GM12878 (cell line): ENCODE measurements at regions not wholly inside any gene's neighbourhood (a gene's known extent, or its start where the extent isn't known, plus 50 kb on each side); places are given as distances from the start of the nearest gene placed in this dataset.

ENCODE experiments used
- ATAC-seq: fragments of 200-7000 bp; cut with Tn5 transposase; 3 replicates; pipeline ENCODE4 v1.9.1; 2020; ENCODE audit warnings: mild to moderate bottlenecking, moderate library complexity
- BruUV-seq: library from RNA; stranded (reverse); fragments of 400-500 nt; replicated peaks from 2 replicates; lab custom pipeline; 2021; lab: Mats Ljungman, UMichigan
- CTCF ChIA-PET: fragments of 300-600 bp; sonication (Branson Sonifier 250); formaldehyde crosslinking; extraction: SDS; loops from one replicate; lab custom pipeline; 2021; ENCODE audit warnings: inconsistent platforms; lab: Yijun Ruan, JAX
- POLR2A ChIA-PET: fragments of 350-600 bp; formaldehyde crosslinking; extraction: SDS; loops from one replicate; lab custom pipeline; 2021; ENCODE audit warnings: inconsistent platforms; lab: Charles Lee
- RAD21 ChIA-PET: fragments of 300-600 bp; sonication (Branson Sonifier 250); formaldehyde crosslinking; loops from one replicate; lab custom pipeline; 2023; ENCODE audit warnings: antibody characterized with exemption; ENCODE audit not compliant: unreplicated experiment; lab: Charles Lee
- SMC1A ChIA-PET: fragments of 300-600 bp; sonication (Branson Sonifier 250); formaldehyde crosslinking; loops from one replicate; lab custom pipeline; 2023; ENCODE audit not compliant: unreplicated experiment, uncharacterized antibody; lab: Charles Lee
- DNase-seq: peaks from one replicate; pipeline ENCODE4 v3.0.0-alpha.2; 2011; ENCODE audit warnings: low read depth, low spot score
- FAIRE-seq: peaks from 3 replicates; lab custom pipeline; 2011; peaks lifted over from hg19 to GRCh38; lab: Jason Lieb, UNC
- H2AFZ ChIP-seq: 2 replicates; pipeline ENCODE4 v1.6.0; 2011; ENCODE audit warnings: low read depth, low read length, control low read depth; ENCODE audit not compliant: control insufficient read depth
- H3K27ac ChIP-seq: 2 replicates; pipeline ENCODE4 v1.5.1; 2011; ENCODE audit warnings: control low read depth; ENCODE audit not compliant: control insufficient read depth, insufficient read depth
- H3K27me3 ChIP-seq, 2 experiments: replicated peaks in 1 of 2; 2 replicates each; pipeline versions ENCODE4 v1.6.0 to v1.6.1; 2011; ENCODE audit warnings: low read length in 1 of 2; ENCODE audit not compliant: control insufficient read depth in 2 of 2, insufficient read depth in 2 of 2
- H3K36me3 ChIP-seq, 2 experiments: 2 replicates each; pipeline ENCODE4 v1.5.1; 2011; ENCODE audit warnings: low read length in 1 of 2; ENCODE audit not compliant: control insufficient read depth in 2 of 2, insufficient read depth in 2 of 2
- H3K4me1 ChIP-seq: 2 replicates; pipeline ENCODE4 v1.6.1; 2011; ENCODE audit warnings: mild to moderate bottlenecking, low read length, moderate library complexity, mixed read lengths; ENCODE audit not compliant: control insufficient read depth, insufficient read depth
- H3K4me2 ChIP-seq: 2 replicates; pipeline ENCODE4 v1.6.0; 2011; ENCODE audit warnings: control low read depth; ENCODE audit not compliant: control insufficient read depth, insufficient read depth
- H3K4me3 ChIP-seq: fragments of 200-600 bp; sonication (generic); 2 replicates; pipeline ENCODE4 v1.5.1; 2016
- H3K79me2 ChIP-seq: 2 replicates; pipeline ENCODE4 v1.6.0; 2011; ENCODE audit warnings: low read length; ENCODE audit not compliant: control insufficient read depth, insufficient read depth
- H3K9ac ChIP-seq: 2 replicates; pipeline ENCODE4 v1.8.0; 2011; ENCODE audit warnings: low read length, control low read depth, mixed read lengths; ENCODE audit not compliant: control insufficient read depth, insufficient read depth
- H3K9me3 ChIP-seq: replicated peaks from 3 replicates; pipeline ENCODE4 v1.5.1; 2011; ENCODE audit warnings: mild to moderate bottlenecking, low read length; ENCODE audit not compliant: control insufficient read depth, insufficient read depth
- H4K20me1 ChIP-seq: 2 replicates; pipeline ENCODE4 v1.6.0; 2011; ENCODE audit not compliant: control insufficient read depth, insufficient read depth
- LARP7 ChIP-seq: fragments of 450-650 bp; IDR thresholded peaks from 2 replicates; pipeline ENCODE4 v1.6.1; 2017; ENCODE audit warnings: mild to moderate bottlenecking
- RCOR1 ChIP-seq: conservative IDR thresholded peaks from 2 replicates; pipeline ENCODE4 v1.6.1; 2012; ENCODE audit warnings: low read depth, low read length, improper control_type of control experiment
- SIN3A ChIP-seq: IDR thresholded peaks from 2 replicates; pipeline ENCODE4 v1.6.1; 2012; ENCODE audit warnings: low read depth, low read length, improper control_type of control experiment
- SIX5 ChIP-seq: IDR thresholded peaks from 2 replicates; pipeline ENCODE4 v1.6.1; 2011; ENCODE audit warnings: mild to moderate bottlenecking, low read depth, low read length, moderate library complexity; ENCODE audit not compliant: severe bottlenecking
- SMAD5 ChIP-seq: IDR thresholded peaks from 2 replicates; pipeline ENCODE4 v1.6.1; 2016; ENCODE audit warnings: antibody characterized with exemption, low read depth
- TBL1XR1 ChIP-seq: IDR thresholded peaks from 2 replicates; pipeline ENCODE4 v1.6.1; 2012; ENCODE audit warnings: low read depth, low read length, improper control_type of control experiment
- WGBS: methylation state at CpG from one replicate; pipeline ENCODE4 v1.1.6; 2016; ENCODE audit warnings: low lambda C conversion rate; ENCODE audit not compliant: insufficient replicate concordance, insufficient coverage; ENCODE audit errors: missing lambda C conversion rate; 5-methylcytosine and 5-hydroxymethylcytosine counted together
- in situ Hi-C: fragments of 300-500 bp; cut with MboI; formaldehyde crosslinking; loops from 9 replicates; pipeline ENCODE4 v1.14.3; 2018; ENCODE audit warnings: mixed read lengths
- intact Hi-C: fragments of 100-400 bp; cut with micrococcal nuclease; formaldehyde crosslinking; loops from one replicate; pipeline ENCODE4 v1.14.2; 2022; ENCODE audit not compliant: unreplicated experiment
- TF ChIP-seq, protein P1 (sequence below), 3 experiments: IDR thresholded peaks in 2 of 3; conservative IDR thresholded peaks in 1 of 3; 2 replicates each; pipeline ENCODE4 v1.5.1; 2011; ENCODE audit warnings: low read depth in 3 of 3, low read length in 3 of 3, mild to moderate bottlenecking in 3 of 3, control low read depth in 2 of 3, moderate library complexity in 2 of 3, inconsistent platforms in 1 of 3, mixed read lengths in 1 of 3; ENCODE audit not compliant: control insufficient read depth in 2 of 3, insufficient read depth in 1 of 3; ENCODE audit errors: extremely low read depth in 1 of 3
- TF ChIP-seq, protein P2 (sequence below): IDR thresholded peaks from 2 replicates; pipeline ENCODE4 v1.6.1; 2012; ENCODE audit warnings: low read depth, low read length, improper control_type of control experiment
- TF ChIP-seq, protein P3 (sequence below): fragments of 450-650 bp; IDR thresholded peaks from 2 replicates; pipeline ENCODE4 v1.6.1; 2017; ENCODE audit warnings: mild to moderate bottlenecking, moderate library complexity
- TF ChIP-seq, protein P4 (sequence below): fragments of 450-650 bp; formaldehyde crosslinking; IDR thresholded peaks from 2 replicates; pipeline ENCODE4 v1.4.0; 2020; ENCODE audit warnings: mild to moderate bottlenecking, moderate library complexity

DNA sequence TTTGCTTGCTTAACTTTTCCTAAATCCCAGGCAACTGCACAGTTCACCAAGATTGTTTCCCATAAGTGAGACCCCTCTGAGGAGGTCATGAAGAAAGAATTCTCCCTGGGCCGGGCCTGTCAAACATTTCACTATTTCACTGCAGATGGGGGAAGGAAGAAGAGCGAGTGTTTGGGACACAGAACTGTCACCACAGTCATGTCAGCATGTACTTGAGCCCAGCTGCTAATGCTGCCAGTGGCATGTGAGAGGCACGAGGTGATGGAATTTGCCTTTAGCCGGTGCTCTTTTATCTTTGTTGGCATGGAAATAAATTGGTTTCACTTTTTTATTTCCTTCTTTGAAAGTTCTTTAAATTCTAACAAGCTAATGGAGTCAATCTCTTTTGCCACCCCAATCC, 277.9 kb upstream of the GADL1 start:
- FAIRE-seq (no peak), ATAC-seq (no peak), DNase-seq (no peak)
- BruUV-seq, result no TSS peak
- ChIA-PET RAD21 (interaction anchor here (0.9 kb wide), 1 partner anchor 360 kb away, joined by 3 read pairs; the partner anchor contains the start of gene STT3B), POLR2A (no interaction called here), SMC1A (interaction anchor here (0.9 to 1.7 kb wide), 6 partner anchors 9 to 95 kb away, joined by 3 to 4 read pairs (median 3); no protein-coding TSS in a partner anchor), CTCF (interaction anchor here (1.3 to 1.6 kb wide), 2 partner anchors 12 to 15 kb away, joined by 4 to 5 read pairs; no protein-coding TSS in a partner anchor)
- WGBS, result 74% methylated on average over 4 of the region's 4 CpGs
- H3K9me3 ChIP-seq, result peaks cover 3% of the 10 kb centered on the region; the same call in 2 of the 3 replicates
- H3K4me1 ChIP-seq, result no peaks in the 10 kb centered on the region; the same call in 1 of the 2 replicates
- TF ChIP-seq, protein P1, sequence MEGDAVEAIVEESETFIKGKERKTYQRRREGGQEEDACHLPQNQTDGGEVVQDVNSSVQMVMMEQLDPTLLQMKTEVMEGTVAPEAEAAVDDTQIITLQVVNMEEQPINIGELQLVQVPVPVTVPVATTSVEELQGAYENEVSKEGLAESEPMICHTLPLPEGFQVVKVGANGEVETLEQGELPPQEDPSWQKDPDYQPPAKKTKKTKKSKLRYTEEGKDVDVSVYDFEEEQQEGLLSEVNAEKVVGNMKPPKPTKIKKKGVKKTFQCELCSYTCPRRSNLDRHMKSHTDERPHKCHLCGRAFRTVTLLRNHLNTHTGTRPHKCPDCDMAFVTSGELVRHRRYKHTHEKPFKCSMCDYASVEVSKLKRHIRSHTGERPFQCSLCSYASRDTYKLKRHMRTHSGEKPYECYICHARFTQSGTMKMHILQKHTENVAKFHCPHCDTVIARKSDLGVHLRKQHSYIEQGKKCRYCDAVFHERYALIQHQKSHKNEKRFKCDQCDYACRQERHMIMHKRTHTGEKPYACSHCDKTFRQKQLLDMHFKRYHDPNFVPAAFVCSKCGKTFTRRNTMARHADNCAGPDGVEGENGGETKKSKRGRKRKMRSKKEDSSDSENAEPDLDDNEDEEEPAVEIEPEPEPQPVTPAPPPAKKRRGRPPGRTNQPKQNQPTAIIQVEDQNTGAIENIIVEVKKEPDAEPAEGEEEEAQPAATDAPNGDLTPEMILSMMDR (IDR thresholded peaks at IDR 0.05 in 2 of 3, conservative IDR thresholded peaks at IDR 0.05 in 1 of 3; ENCODE audit: control insufficient read depth in 2 of 3, extremely low read depth in 1 of 3, insufficient read depth in 1 of 3, low read depth in 3 of 3, low read length in 3 of 3), result no peak
- TF ChIP-seq SIX5, result no peak
- TF ChIP-seq TBL1XR1, result no peak
- TF ChIP-seq SIN3A, result no peak
- no peak for TF ChIP-seq RCOR1
- TF ChIP-seq, protein P2, sequence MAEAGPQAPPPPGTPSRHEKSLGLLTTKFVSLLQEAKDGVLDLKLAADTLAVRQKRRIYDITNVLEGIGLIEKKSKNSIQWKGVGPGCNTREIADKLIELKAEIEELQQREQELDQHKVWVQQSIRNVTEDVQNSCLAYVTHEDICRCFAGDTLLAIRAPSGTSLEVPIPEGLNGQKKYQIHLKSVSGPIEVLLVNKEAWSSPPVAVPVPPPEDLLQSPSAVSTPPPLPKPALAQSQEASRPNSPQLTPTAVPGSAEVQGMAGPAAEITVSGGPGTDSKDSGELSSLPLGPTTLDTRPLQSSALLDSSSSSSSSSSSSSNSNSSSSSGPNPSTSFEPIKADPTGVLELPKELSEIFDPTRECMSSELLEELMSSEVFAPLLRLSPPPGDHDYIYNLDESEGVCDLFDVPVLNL, result no peak
- no peak for TF ChIP-seq LARP7
- no peak for TF ChIP-seq SMAD5
- TF ChIP-seq, protein P3, sequence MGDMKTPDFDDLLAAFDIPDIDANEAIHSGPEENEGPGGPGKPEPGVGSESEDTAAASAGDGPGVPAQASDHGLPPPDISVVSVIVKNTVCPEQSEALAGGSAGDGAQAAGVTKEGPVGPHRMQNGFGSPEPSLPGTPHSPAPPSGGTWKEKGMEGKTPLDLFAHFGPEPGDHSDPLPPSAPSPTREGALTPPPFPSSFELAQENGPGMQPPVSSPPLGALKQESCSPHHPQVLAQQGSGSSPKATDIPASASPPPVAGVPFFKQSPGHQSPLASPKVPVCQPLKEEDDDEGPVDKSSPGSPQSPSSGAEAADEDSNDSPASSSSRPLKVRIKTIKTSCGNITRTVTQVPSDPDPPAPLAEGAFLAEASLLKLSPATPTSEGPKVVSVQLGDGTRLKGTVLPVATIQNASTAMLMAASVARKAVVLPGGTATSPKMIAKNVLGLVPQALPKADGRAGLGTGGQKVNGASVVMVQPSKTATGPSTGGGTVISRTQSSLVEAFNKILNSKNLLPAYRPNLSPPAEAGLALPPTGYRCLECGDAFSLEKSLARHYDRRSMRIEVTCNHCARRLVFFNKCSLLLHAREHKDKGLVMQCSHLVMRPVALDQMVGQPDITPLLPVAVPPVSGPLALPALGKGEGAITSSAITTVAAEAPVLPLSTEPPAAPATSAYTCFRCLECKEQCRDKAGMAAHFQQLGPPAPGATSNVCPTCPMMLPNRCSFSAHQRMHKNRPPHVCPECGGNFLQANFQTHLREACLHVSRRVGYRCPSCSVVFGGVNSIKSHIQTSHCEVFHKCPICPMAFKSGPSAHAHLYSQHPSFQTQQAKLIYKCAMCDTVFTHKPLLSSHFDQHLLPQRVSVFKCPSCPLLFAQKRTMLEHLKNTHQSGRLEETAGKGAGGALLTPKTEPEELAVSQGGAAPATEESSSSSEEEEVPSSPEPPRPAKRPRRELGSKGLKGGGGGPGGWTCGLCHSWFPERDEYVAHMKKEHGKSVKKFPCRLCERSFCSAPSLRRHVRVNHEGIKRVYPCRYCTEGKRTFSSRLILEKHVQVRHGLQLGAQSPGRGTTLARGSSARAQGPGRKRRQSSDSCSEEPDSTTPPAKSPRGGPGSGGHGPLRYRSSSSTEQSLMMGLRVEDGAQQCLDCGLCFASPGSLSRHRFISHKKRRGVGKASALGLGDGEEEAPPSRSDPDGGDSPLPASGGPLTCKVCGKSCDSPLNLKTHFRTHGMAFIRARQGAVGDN, result no peak
- TF ChIP-seq, protein P4, sequence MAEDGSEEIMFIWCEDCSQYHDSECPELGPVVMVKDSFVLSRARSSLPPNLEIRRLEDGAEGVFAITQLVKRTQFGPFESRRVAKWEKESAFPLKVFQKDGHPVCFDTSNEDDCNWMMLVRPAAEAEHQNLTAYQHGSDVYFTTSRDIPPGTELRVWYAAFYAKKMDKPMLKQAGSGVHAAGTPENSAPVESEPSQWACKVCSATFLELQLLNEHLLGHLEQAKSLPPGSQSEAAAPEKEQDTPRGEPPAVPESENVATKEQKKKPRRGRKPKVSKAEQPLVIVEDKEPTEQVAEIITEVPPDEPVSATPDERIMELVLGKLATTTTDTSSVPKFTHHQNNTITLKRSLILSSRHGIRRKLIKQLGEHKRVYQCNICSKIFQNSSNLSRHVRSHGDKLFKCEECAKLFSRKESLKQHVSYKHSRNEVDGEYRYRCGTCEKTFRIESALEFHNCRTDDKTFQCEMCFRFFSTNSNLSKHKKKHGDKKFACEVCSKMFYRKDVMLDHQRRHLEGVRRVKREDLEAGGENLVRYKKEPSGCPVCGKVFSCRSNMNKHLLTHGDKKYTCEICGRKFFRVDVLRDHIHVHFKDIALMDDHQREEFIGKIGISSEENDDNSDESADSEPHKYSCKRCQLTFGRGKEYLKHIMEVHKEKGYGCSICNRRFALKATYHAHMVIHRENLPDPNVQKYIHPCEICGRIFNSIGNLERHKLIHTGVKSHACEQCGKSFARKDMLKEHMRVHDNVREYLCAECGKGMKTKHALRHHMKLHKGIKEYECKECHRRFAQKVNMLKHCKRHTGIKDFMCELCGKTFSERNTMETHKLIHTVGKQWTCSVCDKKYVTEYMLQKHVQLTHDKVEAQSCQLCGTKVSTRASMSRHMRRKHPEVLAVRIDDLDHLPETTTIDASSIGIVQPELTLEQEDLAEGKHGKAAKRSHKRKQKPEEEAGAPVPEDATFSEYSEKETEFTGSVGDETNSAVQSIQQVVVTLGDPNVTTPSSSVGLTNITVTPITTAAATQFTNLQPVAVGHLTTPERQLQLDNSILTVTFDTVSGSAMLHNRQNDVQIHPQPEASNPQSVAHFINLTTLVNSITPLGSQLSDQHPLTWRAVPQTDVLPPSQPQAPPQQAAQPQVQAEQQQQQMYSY (CRISPR knock-in tag), result no peak
- H2AFZ ChIP-seq, result no peak overlapping the region
- H3K4me2 ChIP-seq, result no peak overlapping the region
- in situ Hi-C loops, result no loop called here
- H3K79me2 ChIP-seq, result no peaks in the 10 kb centered on the region
- no peak overlapping the region for H3K4me3 ChIP-seq
- no peaks in the 10 kb centered on the region for H3K27me3 ChIP-seq
- H4K20me1 ChIP-seq, result no peaks in the 10 kb centered on the region
- intact Hi-C loops, result no loop called here
- H3K36me3 ChIP-seq, result no peaks in the 10 kb centered on the region
- H3K9ac ChIP-seq, result no peak overlapping the region
- no peak overlapping the region for H3K27ac ChIP-seq
